PFSK-1 (cell line): ENCODE measurements at regions not wholly inside any gene's neighbourhood (a gene's known extent, or its start where the extent isn't known, plus 50 kb on each side); places are given as distances from the start of the nearest gene placed in this dataset.

Experiments
- FOXP2 ChIP-seq: optimal IDR thresholded peaks from 2 replicates; pipeline ENCODE3; 2011; ENCODE audit warnings: borderline replicate concordance, control low read depth, inconsistent platforms; ENCODE audit not compliant: insufficient read depth; ENCODE audit errors: extremely low read length, extremely low read depth
- POLR2AphosphoS5 ChIP-seq: IDR thresholded peaks from 2 replicates; pipeline ENCODE4 v1.6.1; 2012; ENCODE audit warnings: low read depth, mild to moderate bottlenecking, control low read depth, low read length, moderate library complexity
- SIN3A ChIP-seq: IDR thresholded peaks from 2 replicates; pipeline ENCODE4 v1.6.1; 2012; ENCODE audit warnings: mild to moderate bottlenecking, low read length, moderate library complexity, borderline replicate concordance; ENCODE audit not compliant: insufficient read depth
- TAF1 ChIP-seq: IDR thresholded peaks from 2 replicates; pipeline ENCODE4 v1.6.1; 2012; ENCODE audit warnings: low read length, control low read depth, borderline replicate concordance; ENCODE audit not compliant: insufficient read depth
- TF ChIP-seq, protein P1 (sequence below), 2 experiments: IDR thresholded peaks; 2 replicates each; pipeline versions ENCODE4 v1.6.1 to v1.8.0; 2011 to 2012; ENCODE audit warnings: low read depth in 2 of 2, low read length in 2 of 2, control low read depth in 1 of 2, inconsistent platforms in 1 of 2, mild to moderate bottlenecking in 1 of 2, moderate library complexity in 1 of 2; ENCODE audit not compliant: insufficient read depth in 1 of 2

GRCh38 chr1:81158592-81158991 lies 642.1 kb upstream of the ADGRL2 start:
- TF ChIP-seq POLR2AphosphoS5: no peak
- no peak for TF ChIP-seq TAF1
- TF ChIP-seq FOXP2: no peak
- TF ChIP-seq, protein P1, sequence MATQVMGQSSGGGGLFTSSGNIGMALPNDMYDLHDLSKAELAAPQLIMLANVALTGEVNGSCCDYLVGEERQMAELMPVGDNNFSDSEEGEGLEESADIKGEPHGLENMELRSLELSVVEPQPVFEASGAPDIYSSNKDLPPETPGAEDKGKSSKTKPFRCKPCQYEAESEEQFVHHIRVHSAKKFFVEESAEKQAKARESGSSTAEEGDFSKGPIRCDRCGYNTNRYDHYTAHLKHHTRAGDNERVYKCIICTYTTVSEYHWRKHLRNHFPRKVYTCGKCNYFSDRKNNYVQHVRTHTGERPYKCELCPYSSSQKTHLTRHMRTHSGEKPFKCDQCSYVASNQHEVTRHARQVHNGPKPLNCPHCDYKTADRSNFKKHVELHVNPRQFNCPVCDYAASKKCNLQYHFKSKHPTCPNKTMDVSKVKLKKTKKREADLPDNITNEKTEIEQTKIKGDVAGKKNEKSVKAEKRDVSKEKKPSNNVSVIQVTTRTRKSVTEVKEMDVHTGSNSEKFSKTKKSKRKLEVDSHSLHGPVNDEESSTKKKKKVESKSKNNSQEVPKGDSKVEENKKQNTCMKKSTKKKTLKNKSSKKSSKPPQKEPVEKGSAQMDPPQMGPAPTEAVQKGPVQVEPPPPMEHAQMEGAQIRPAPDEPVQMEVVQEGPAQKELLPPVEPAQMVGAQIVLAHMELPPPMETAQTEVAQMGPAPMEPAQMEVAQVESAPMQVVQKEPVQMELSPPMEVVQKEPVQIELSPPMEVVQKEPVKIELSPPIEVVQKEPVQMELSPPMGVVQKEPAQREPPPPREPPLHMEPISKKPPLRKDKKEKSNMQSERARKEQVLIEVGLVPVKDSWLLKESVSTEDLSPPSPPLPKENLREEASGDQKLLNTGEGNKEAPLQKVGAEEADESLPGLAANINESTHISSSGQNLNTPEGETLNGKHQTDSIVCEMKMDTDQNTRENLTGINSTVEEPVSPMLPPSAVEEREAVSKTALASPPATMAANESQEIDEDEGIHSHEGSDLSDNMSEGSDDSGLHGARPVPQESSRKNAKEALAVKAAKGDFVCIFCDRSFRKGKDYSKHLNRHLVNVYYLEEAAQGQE (IDR thresholded peaks at IDR 0.05; ENCODE audit: insufficient read depth in 1 of 2, low read depth in 2 of 2, low read length in 2 of 2): no peak
- TF ChIP-seq SIN3A: no peak

DNA sequence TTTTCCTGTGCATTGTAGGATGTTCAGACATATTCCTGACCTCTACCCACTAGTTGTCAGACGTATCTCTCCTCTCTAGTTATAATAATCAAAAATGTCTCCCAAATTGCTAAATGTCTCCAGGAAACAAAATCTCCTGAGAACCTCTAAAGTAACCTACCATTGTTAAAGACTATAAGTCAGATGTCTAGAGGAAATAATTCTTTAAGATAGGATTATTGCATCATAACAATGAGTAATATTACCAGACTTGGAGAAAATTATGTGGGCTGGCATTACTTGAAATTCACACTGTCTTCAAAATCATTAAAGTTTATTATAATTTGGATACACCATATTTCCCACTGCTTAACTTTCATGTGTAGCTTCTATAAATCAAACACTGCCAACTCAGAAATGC lies 643.0 kb upstream of the ADGRL2 start:
- no peak for TF ChIP-seq TAF1
- TF ChIP-seq, protein P1 (IDR thresholded peaks at IDR 0.05; ENCODE audit: insufficient read depth in 1 of 2, low read depth in 2 of 2, low read length in 2 of 2): no peak
- no peak for TF ChIP-seq POLR2AphosphoS5
- TF ChIP-seq FOXP2: no peak
- no peak for TF ChIP-seq SIN3A

DNA sequence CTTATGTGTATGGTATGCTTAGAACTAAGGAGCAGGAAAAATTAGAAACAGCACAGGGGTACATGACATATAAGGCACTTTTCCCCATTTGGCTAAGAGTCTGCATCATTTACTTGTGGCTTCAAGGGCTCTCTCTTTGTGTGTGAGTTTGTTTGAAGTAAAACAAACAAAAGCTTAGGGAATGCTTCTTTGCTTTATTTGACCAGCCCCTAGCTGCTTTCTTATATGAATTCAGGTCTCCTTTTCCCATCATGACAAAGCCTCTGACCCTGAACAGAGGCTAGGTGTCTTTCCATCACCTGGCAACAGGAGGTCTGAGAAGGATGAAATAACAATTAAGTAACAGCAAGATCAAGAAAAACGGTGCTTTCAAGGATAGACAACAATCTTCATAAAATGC lies 643.8 kb upstream of the ADGRL2 start:
- TF ChIP-seq, protein P1 (IDR thresholded peaks at IDR 0.05; ENCODE audit: insufficient read depth in 1 of 2, low read depth in 2 of 2, low read length in 2 of 2): no peak
- TF ChIP-seq POLR2AphosphoS5 (no peak), FOXP2 (no peak), SIN3A (no peak), TAF1 (no peak)

DNA sequence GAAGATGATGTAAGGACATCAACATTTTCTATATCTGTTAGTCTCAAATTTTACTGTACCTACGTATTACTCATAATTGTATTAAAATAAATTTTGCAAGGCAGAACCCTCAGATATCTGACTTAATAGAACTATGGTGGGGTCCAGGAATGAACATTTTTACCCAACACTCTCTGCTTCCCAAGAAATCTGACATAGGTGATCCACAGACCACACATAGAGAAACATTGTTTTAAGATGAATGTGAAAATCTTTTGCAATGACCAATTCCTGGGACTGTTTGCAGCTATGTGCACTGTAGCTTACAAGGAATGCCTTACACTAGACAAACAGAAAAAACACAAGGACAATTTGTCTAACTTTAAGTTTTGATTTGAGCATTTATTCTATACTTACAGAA lies 645.6 kb upstream of the ADGRL2 start:
- TF ChIP-seq FOXP2 (no peak), POLR2AphosphoS5 (no peak), TAF1 (no peak), SIN3A (no peak)
- TF ChIP-seq, protein P1 (IDR thresholded peaks at IDR 0.05; ENCODE audit: insufficient read depth in 1 of 2, low read depth in 2 of 2, low read length in 2 of 2): no peak

GRCh38 chr1:81151206-81151605 lies 649.5 kb upstream of the ADGRL2 start:
- TF ChIP-seq SIN3A (no peak), FOXP2 (no peak), TAF1 (no peak)
- TF ChIP-seq, protein P1 (IDR thresholded peaks at IDR 0.05; ENCODE audit: insufficient read depth in 1 of 2, low read depth in 2 of 2, low read length in 2 of 2): no peak
